PC-9 (cell line): ENCODE measurements at regions not wholly inside any gene's neighbourhood (a gene's known extent, or its start where the extent isn't known, plus 50 kb on each side); places are given as distances from the start of the nearest gene placed in this dataset.

ENCODE experiments used
- CTCF ChIP-seq: fragments of 200-600 bp; sonication (generic); conservative IDR thresholded peaks from 2 replicates; pipeline ENCODE4 v1.6.1; 2017; ENCODE audit warnings: mixed run types, antibody characterized with exemption, mild to moderate bottlenecking, moderate library complexity
- EZH2 ChIP-seq: fragments of 200-600 bp; sonication (generic); IDR thresholded peaks from 2 replicates; pipeline ENCODE4 v1.8.0; 2017; ENCODE audit warnings: antibody characterized with exemption, low read depth

GRCh38 chr3:105177576-105177975 lies 189.1 kb upstream of the ALCAM start:
- TF ChIP-seq CTCF (no peak), EZH2 (no peak)
